ENCODE measurements at regions not wholly inside any gene's neighbourhood (a gene's known extent, or its start where the extent isn't known, plus 50 kb on each side); places are given as distances from the start of the nearest gene placed in this dataset.

- Mint-ChIP-seq H3K36me3 (ENCODE audit: low read depth) (no peaks in the 10 kb centered on the region), H3K27ac (no peak overlapping the region), H3K27me3 (peaks cover 9% of the 10 kb centered on the region), H3K4me1 (no peaks in the 10 kb centered on the region), H3K9me3 (no peaks in the 10 kb centered on the region), H3K4me3 (no peak overlapping the region)
- DNase-seq: no peak
- POLR2A ChIA-PET: no interaction called here
- CTCF ChIA-PET: interaction anchor here (1.5 kb wide), 1 partner anchor 24 kb away, joined by 3 read pairs; no protein-coding TSS in a partner anchor
Measured at GRCh38 chr1:112040891-112041740, 51.6 kb upstream of the KCND3 start.

GRCh38 chr1:112043901-112044300 lies 54.4 kb upstream of the KCND3 start:
- ChIA-PET POLR2A (no interaction called here), CTCF (no interaction called here)
- H3K4me1 Mint-ChIP-seq: no peaks in the 10 kb centered on the region
- DNase-seq: no peak
- peaks cover 10% of the 10 kb centered on the region for H3K27me3 Mint-ChIP-seq
- no peak overlapping the region for H3K27ac Mint-ChIP-seq
- no peaks in the 10 kb centered on the region for H3K36me3 Mint-ChIP-seq (ENCODE audit: low read depth)
- H3K4me3 Mint-ChIP-seq: no peak overlapping the region
- H3K9me3 Mint-ChIP-seq: no peaks in the 10 kb centered on the region

- POLR2A ChIA-PET: no interaction called here
Measured at GRCh38 chr1:112044745-112045144, 55.3 kb upstream of the KCND3 start.

GRCh38 chr1:112046630-112047029 lies 57.2 kb upstream of the KCND3 start:
- H3K9me3 Mint-ChIP-seq: no peaks in the 10 kb centered on the region
- no peak overlapping the region for H3K27ac Mint-ChIP-seq
- no peak overlapping the region for H3K4me3 Mint-ChIP-seq
- CTCF ChIA-PET: no interaction called here
- H3K36me3 Mint-ChIP-seq (ENCODE audit: low read depth): no peaks in the 10 kb centered on the region
- no peak for DNase-seq
- H3K4me1 Mint-ChIP-seq: no peaks in the 10 kb centered on the region
- H3K27me3 Mint-ChIP-seq: peaks cover 13% of the 10 kb centered on the region
- POLR2A ChIA-PET: no interaction called here

More at GRCh38 chr1:112044745-112045144, 55.3 kb upstream of the KCND3 start:
- H3K4me1 Mint-ChIP-seq: no peaks in the 10 kb centered on the region
- no peak overlapping the region for H3K27ac Mint-ChIP-seq
- no peaks in the 10 kb centered on the region for H3K9me3 Mint-ChIP-seq
- no peaks in the 10 kb centered on the region for H3K36me3 Mint-ChIP-seq (ENCODE audit: low read depth)
- peaks cover 10% of the 10 kb centered on the region for H3K27me3 Mint-ChIP-seq
- no peak overlapping the region for H3K4me3 Mint-ChIP-seq
- CTCF ChIA-PET: interaction anchor here (0.6 kb wide), 1 partner anchor 43 kb away, joined by 3 read pairs; no protein-coding TSS in a partner anchor
- DNase-seq: no peak

- Mint-ChIP-seq H3K36me3 (ENCODE audit: low read depth) (no peaks in the 10 kb centered on the region), H3K27me3 (peaks cover 12% of the 10 kb centered on the region), H3K4me1 (no peaks in the 10 kb centered on the region), H3K4me3 (no peak overlapping the region), H3K9me3 (no peaks in the 10 kb centered on the region), H3K27ac (no peak overlapping the region)
- CTCF ChIA-PET: no interaction called here
- POLR2A ChIA-PET: no interaction called here
- DNase-seq: no peak
Measured at GRCh38 chr1:112048421-112048820, 59.0 kb upstream of the KCND3 start.

GRCh38 chr1:112054510-112054909 lies 65.0 kb upstream of the KCND3 start:
- H3K27ac Mint-ChIP-seq: no peak overlapping the region
- H3K4me3 Mint-ChIP-seq: no peak overlapping the region
- ChIA-PET CTCF (no interaction called here), POLR2A (no interaction called here)
- no peaks in the 10 kb centered on the region for H3K9me3 Mint-ChIP-seq
- H3K27me3 Mint-ChIP-seq: peaks cover 14% of the 10 kb centered on the region
- H3K36me3 Mint-ChIP-seq (ENCODE audit: low read depth): no peaks in the 10 kb centered on the region
- H3K4me1 Mint-ChIP-seq: no peaks in the 10 kb centered on the region
- no peak for DNase-seq

- no peaks in the 10 kb centered on the region for H3K36me3 Mint-ChIP-seq (ENCODE audit: low read depth)
- H3K27ac Mint-ChIP-seq: no peak overlapping the region
- H3K9me3 Mint-ChIP-seq: no peaks in the 10 kb centered on the region
- H3K4me3 Mint-ChIP-seq: no peak overlapping the region
- CTCF ChIA-PET: no interaction called here
- POLR2A ChIA-PET: no interaction called here
- no peaks in the 10 kb centered on the region for H3K4me1 Mint-ChIP-seq
- no peak for DNase-seq
- peaks cover 10% of the 10 kb centered on the region for H3K27me3 Mint-ChIP-seq
Measured at GRCh38 chr1:112056354-112056753, 66.9 kb upstream of the KCND3 start.

- POLR2A ChIA-PET: no interaction called here
- Mint-ChIP-seq H3K9me3 (no peaks in the 10 kb centered on the region), H3K36me3 (ENCODE audit: low read depth) (no peaks in the 10 kb centered on the region), H3K27me3 (peaks cover 17% of the 10 kb centered on the region), H3K4me1 (no peaks in the 10 kb centered on the region), H3K4me3 (no peak overlapping the region), H3K27ac (no peak overlapping the region)
- CTCF ChIA-PET: no interaction called here
- DNase-seq: no peak
Measured at GRCh38 chr1:112057736-112058135, 68.3 kb upstream of the KCND3 start.

GRCh38 chr1:112058815-112059450 lies 69.5 kb upstream of the KCND3 start:
- H3K4me3 Mint-ChIP-seq: no peak overlapping the region
- CTCF ChIA-PET: no interaction called here
- no peaks in the 10 kb centered on the region for H3K9me3 Mint-ChIP-seq
- POLR2A ChIA-PET: no interaction called here
- H3K27ac Mint-ChIP-seq: no peak overlapping the region
- H3K27me3 Mint-ChIP-seq: peaks cover 26% of the 10 kb centered on the region
- DNase-seq: no peak
- no peaks in the 10 kb centered on the region for H3K36me3 Mint-ChIP-seq (ENCODE audit: low read depth)
- no peaks in the 10 kb centered on the region for H3K4me1 Mint-ChIP-seq

GRCh38 chr1:112059679-112060078 lies 70.2 kb upstream of the KCND3 start:
- H3K9me3 Mint-ChIP-seq: no peaks in the 10 kb centered on the region

GRCh38 chr1:112060261-112060660 lies 70.8 kb upstream of the KCND3 start:
- Mint-ChIP-seq H3K4me1 (no peaks in the 10 kb centered on the region), H3K27ac (no peak overlapping the region), H3K4me3 (no peak overlapping the region), H3K27me3 (peaks cover 26% of the 10 kb centered on the region), H3K9me3 (no peaks in the 10 kb centered on the region), H3K36me3 (ENCODE audit: low read depth) (no peaks in the 10 kb centered on the region)
- DNase-seq: no peak
- ChIA-PET CTCF (no interaction called here), POLR2A (no interaction called here)

More at GRCh38 chr1:112059679-112060078, 70.2 kb upstream of the KCND3 start:
- POLR2A ChIA-PET: no interaction called here
- no peaks in the 10 kb centered on the region for H3K36me3 Mint-ChIP-seq (ENCODE audit: low read depth)
- H3K4me3 Mint-ChIP-seq: no peak overlapping the region
- CTCF ChIA-PET: no interaction called here
- H3K4me1 Mint-ChIP-seq: no peaks in the 10 kb centered on the region
- peaks cover 27% of the 10 kb centered on the region for H3K27me3 Mint-ChIP-seq
- DNase-seq: no peak
- no peak overlapping the region for H3K27ac Mint-ChIP-seq

GRCh38 chr1:112061056-112061455 lies 71.6 kb upstream of the KCND3 start:
- Mint-ChIP-seq H3K36me3 (ENCODE audit: low read depth) (no peaks in the 10 kb centered on the region), H3K4me3 (no peak overlapping the region), H3K27ac (no peak overlapping the region), H3K9me3 (no peaks in the 10 kb centered on the region), H3K27me3 (peaks cover 23% of the 10 kb centered on the region), H3K4me1 (no peaks in the 10 kb centered on the region)
- ChIA-PET CTCF (no interaction called here), POLR2A (no interaction called here)
- DNase-seq: no peak

GRCh38 chr1:112061901-112062320 lies 72.4 kb upstream of the KCND3 start:
- DNase-seq: no peak
- H3K27ac Mint-ChIP-seq: no peak overlapping the region
- no peaks in the 10 kb centered on the region for H3K4me1 Mint-ChIP-seq
- peaks cover 23% of the 10 kb centered on the region for H3K27me3 Mint-ChIP-seq
- H3K9me3 Mint-ChIP-seq: no peaks in the 10 kb centered on the region
- H3K4me3 Mint-ChIP-seq: no peak overlapping the region
- ChIA-PET CTCF (no interaction called here), POLR2A (no interaction called here)
- no peaks in the 10 kb centered on the region for H3K36me3 Mint-ChIP-seq (ENCODE audit: low read depth)
